GM19351 (cell line): ENCODE measurements at regions not wholly inside any gene's neighbourhood (a gene's known extent, or its start where the extent isn't known, plus 50 kb on each side); places are given as distances from the start of the nearest gene placed in this dataset.
"Not testable (repeated sequence)": the region's sequence is repeated elsewhere in the genome, so short reads cannot be mapped to it uniquely, and the experiment has no call there.

Experiments
- ATAC-seq: cut with Tn5 transposase; IDR thresholded peaks from one replicate; pipeline ENCODE4 v1.9.1; 2021; ENCODE audit warnings: mild to moderate bottlenecking, moderate library complexity; ENCODE audit not compliant: unreplicated experiment

DNA sequence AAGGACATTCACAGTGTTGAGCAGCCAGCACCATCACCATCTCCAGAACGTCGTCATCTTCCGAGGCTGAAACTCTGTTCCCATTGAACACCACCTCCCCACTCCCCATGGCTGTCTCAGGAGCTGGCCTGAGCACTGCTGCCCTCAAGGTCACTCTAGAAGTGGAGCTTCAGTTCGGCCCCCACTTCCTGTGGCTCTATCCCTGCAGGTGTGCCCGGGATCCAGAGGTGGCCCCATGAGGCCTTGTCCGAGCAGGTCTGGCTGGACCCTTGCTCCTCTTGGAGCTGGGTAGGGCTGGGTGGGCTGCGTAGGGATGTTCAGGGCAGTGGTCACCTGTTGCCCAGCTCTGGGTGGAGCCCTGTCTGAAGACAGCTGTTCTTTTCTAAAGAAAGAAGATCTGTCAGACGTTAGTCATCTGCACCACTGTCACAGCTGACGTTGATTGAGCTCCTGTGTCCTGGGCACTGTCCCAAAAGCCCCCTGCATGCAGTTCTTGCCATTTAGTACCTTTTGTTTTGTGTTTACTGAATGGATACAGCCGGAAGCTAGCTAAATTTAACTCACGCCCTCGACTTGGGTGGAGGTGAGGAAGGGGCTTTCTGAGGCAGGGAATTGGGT, 75.5 kb upstream of the CLDN5 start:
- no peak for ATAC-seq

DNA sequence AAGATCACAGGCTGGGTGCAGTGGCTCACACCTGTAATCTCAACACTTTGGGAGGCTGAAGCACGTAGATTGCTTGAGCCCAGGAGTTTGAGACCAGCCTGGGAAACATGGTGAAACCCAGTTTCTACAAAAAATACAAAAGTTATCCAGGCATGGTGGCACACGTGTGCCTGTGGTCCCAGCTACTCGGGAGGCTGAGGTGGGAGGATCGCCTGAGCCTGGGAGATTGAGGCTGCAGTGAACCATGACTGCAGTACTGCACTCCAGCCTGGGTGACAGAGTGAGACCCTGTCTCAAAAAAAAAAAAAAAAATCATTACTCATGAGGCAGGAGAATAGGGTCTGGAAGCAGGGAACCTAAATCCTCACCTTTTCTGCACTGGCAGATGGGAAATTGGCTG, 79.1 kb upstream of the CLDN5 start:
- not testable (repeated sequence) for ATAC-seq

DNA sequence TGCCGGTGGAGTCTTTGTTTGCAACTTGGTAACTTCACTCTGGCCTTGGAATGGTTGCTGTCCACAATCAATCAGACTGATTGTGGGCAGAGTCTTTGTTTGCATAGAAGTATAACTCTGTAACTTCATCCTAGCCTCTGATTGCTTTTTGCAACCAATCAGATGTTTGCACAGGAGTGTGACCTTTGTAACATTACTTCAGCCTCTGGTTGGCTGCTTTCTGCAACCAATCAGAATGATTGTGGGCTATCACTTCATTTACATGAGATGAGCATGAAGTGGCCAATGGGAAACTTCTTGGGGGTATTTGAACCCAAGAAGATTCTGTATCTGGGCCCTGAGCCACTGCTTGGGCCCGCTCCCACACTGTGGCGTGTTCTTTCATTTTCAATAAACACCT, 79.6 kb upstream of the CLDN5 start:
- no peak for ATAC-seq

DNA sequence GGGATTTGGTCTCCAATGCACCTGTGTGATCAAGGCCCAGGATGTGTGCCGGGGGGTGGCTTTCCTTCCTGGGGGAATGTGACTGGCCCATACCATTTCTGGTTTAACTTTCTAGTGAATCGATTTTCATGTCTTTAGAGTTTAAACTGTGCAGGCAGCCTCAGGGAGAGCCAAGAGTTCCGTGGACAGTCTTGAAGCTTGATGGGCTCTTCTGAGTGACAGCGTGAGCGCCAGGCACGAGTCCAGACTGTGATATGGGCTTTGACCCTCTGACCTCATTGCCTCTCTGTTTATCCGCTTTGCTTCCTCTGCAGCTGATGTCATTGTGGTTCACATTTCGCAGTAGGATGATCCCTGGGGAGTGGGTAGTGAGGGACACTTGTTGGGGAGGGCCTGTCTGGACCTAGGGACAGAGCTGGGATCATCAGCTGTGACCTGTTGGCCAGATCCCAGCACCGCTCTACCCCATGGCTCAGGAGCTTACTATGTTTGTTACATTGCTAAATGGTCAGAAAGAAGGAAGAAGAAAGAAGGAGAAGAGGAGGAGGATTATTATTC, 80.6 kb upstream of the CLDN5 start:
- ATAC-seq: no peak

DNA sequence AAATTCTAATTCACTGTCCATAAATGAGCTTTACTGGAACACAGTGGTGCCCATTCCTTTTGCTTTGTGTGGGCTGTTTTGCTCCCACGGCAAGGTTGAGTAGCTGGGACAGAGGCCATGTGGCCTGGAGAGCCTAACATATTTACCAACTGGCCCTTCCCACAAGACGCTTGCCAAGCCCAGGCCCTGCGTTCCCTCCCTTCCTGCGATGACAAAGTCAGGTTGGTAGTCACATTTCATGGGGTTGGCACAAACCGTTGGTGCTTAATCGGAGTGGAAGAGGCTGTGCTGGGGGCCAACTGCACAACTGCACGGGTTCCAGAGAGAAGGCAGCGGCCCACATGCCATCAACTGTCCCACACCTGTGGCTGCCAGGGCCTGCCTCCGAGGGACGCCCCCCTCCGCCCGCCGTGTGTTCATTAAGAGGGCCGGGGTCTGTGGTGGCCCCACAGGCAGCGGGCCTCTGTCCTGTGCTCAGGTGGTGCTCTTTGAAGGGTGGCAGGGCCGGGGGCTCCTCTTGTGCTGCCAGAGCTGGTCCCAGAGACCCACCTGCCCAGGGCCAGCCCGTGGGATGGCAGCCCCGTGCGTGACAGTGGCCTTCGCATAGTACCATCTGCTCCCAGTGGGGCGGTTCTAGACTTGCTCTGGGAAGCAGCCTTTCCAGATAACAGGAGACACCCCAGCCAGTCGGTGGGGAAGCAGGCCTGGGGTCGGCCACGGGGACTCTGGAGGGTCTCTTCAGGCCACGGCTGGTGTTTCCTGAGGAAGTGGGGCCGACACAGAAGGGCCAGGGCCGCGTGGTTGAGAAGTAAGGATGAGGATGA, 81.5 kb upstream of the CLDN5 start:
- no peak for ATAC-seq

DNA sequence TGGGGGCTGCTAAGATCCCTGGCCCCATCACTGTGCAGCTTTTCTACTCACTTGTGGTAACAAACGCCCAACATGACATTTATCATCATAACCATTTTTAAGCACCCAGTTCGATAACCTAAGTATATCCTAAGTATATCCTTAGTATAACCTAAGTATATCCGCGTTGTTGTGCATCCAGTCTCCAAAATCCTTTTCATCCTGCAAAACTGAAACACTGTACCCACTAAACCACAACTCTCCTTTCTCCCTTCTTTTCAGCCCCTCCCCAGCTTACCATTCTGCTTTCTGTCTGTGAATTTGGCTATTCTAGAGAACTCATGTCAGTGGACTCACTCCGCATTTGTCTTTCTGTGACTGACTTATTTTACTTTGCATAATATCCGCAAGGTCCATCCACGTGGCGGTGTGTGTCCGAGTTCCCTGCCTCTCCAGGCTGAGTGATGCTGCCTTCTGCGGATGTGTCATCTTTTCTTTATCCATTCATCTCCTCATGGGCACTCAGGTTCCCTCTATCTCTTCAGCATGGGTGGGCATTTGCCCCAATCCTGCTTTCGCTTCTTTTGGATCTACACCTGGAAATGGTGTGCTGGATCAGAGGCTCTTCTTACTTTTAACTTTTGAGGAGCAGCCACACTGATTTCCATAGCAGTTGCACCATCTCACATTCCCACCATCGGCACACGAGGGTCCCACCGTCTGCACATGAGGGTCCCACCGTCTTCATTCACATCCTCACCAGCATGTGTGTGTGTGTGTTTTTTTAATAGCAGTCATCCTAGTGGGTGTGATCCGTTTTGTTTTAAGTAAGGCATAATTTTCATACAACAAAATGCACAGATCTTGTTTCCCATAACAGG, 82.4 kb upstream of the CLDN5 start:
- ATAC-seq: no peak

DNA sequence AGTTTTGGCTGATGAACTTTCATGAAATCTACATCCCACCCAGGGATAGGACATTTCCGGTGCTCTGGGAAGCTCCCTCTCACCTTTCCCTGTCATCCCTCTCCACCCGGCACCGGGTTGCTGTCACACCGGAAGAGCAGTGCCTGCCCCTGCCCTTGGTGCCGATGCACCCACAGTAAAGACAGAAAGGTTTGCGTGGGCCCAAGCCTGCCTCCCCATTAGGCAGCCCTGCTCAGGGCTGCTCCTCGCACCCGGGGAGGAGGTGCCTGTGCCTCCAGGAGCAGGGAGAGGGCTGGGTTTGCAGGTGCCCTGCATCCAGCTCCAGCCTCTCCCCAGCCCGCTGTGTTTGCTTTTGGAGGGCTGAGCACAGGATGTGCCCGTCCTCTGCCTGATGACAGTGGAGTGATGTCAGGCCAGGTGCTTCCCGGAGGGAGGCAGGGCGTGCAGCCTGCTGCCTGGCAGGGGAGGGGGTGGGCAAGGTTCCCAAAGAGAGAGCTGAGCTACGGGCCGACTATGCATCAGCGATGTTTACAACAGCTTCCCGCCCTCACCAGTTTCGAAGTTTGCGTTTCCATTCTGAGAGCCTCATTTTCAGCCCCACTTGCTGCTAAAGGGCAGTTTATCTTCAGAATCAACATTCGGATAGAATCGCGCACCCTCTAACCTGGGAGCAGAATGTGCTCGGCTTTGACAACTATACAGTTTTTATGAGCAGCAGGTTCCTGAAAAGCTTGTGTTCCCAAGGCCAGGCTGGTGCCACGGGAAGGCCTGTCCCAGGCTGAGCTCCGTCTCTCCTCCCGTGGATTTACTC, 83.2 kb upstream of the CLDN5 start:
- no peak for ATAC-seq

DNA sequence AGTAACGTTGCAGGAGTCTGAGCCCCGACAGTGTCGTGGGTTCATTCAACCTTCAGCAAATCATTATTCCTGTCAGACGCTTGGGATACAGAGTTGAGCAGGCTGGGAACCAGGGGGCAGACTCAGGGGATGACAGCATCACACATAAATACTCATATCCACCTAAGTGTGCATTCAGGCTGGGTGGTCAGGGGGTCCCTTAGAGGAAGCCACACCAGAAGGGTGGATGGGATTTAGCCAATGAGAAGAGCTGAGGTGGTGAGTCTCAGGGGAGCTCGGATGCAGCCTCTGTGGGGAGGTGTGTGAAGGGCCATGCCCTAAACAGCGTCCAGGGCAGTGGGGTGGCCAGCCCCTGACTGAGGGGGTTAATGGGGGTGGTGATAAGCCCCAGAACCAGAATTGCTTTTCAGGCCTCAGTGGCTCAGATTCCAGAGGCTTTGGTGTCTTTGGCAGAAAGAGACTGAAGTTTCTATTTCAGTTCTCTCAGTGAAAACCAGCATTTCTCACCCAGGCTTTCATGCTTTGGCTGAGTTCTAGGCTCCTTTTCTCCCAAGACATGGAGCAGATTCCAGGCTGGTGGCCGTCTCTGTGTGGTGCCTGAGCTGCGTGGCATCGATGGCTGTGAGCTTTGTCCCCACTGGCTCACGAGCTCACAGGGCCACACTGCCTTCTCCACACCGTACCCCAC, 83.9 kb upstream of the CLDN5 start:
- no peak for ATAC-seq

DNA sequence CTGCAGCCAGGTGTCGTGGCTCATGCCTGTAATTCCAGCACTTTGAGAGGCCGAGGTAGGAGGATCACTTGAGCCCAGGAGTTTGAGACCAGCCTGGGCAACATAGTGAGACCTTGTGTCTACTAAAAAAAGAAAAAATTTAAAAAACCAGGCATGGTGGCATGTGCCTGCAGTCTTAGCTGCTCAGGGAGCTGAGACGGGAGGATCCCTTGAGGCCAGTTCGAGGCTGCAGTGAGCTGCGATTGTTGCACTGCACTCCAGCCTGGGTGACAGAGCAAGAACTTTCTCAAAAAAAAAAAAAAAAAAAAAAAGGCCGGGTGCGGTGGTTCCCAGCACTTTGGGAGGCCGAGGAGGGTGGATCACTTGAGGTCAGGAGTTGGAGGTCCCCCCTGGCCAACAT, 85.5 kb upstream of the CLDN5 start:
- ATAC-seq: not testable (repeated sequence)

DNA sequence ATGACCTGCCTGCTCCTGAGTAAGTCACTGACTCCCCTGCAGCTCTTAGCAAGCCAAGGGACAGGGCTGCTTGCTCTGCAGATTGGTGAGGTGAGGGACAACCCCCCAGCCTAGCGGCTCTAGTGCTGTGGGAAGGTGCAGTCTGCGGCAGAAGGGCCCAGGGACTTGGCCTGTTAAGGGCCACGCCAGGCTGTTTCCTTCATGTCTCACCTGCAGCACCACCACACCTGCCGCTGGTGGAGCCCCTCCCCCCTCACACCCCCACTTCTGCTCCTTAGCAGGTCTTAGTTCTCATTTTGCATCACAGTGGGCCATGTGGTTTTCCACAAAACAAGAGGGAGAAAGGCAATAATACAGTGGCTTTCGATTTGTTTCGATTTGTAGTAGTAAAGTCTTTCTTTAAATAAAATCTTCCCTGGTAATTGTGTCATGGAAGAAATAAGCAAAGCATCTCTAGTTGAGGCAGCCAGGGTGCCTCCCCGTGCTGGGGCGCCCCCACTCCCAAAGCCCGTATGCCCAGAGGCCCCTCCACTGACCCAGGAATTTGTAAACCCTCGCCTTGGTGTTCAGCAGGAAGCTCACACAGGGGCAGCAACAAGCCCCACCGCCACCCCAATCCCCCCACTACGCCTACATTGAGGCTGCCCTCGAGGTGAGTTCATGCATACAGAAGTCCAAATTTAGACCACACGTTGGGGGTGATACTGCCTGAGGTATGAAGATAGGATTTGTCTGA, 86.5 kb upstream of the CLDN5 start:
- no peak for ATAC-seq

DNA sequence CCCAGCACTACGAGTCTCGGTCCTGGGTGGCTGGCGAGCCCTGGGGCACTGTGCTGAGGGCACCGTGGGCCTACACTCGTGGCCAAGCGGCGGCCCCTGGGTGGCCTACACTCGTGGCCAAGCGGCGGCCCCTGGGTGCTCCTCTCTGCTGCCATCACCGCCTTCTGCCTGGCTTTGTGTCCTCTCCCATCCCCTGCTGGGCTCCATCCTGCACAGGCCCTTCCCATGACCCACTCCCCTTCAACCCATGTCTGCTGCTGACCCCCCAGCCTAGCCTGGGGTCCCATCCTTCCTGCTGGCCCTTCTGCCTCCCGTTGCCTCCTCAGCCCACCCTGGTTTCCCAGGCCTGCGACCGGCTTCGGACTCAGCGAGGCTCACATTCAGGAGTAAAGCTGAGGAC, 87.4 kb upstream of the CLDN5 start:
- ATAC-seq: no peak

DNA sequence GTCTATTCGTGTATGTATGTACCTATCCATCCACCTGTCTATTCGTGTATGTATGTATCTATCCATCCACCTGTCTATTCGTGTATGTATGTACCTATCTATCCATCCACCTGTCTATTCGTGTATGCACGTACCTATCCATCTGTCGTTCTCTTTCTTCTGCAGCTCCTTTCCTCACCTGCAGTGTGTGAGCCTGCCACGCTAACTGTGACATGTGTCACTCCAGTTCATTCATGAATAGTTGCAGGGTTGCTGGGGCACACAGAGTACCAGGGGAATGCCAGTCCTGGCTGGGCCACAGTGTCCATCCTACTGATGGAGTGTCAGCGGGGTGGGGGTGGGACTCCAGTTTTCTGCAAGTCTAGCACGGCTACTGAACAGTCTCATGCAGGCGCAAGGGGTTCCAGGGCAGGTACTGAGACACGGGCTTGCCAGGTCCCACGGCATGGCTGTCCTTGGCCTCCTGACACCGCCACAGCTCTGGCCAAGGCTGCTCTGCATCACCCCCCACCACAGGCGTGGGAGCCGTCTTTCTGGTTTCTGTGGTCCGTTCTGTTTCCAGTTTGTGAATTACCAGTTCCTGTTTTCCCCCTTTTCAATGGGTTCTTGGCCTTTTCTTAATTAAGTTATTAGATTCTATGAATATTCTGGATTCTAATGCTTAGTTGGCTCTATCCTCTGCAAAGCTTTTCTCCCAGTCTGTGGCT, 88.8 kb upstream of the CLDN5 start:
- ATAC-seq: no peak

DNA sequence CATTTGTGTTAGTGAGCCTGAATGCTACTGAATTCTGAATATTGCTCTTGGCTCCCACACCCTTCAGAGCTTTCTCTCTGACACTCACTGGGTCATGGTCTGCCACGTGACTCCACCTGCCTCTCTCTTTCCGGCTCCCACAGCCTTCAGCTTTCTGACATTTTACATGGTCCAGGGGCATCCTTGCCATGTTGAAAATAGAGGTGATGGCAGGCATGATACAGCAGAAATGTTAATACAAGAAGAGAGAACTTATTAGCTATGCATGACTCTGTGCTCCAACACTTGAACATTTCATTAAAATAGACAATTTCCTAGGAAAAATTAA, 90.3 kb upstream of the CLDN5 start:
- no peak for ATAC-seq

DNA sequence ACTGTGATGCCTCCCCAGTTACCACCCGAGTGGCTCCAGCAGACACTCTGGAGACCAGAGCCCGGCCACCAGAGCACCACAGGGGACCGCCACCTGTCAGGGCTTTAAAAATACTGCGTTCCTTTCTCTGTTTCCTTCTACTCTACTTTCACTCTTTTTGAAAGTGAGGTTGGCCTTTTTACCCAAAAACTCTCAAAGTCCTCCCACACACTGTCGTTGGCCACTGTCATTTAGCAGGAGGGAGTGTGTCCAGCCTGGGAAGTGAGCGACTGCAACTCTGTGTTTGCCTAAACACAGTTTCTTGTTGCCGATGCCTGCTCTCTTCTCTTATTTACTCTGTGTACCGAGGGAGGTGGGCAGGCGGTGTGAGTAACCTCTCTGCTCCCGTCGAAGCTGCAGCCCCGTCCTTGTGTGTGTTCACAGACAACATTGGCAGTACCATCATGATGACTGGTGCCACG, 90.8 kb upstream of the CLDN5 start:
- no peak for ATAC-seq

DNA sequence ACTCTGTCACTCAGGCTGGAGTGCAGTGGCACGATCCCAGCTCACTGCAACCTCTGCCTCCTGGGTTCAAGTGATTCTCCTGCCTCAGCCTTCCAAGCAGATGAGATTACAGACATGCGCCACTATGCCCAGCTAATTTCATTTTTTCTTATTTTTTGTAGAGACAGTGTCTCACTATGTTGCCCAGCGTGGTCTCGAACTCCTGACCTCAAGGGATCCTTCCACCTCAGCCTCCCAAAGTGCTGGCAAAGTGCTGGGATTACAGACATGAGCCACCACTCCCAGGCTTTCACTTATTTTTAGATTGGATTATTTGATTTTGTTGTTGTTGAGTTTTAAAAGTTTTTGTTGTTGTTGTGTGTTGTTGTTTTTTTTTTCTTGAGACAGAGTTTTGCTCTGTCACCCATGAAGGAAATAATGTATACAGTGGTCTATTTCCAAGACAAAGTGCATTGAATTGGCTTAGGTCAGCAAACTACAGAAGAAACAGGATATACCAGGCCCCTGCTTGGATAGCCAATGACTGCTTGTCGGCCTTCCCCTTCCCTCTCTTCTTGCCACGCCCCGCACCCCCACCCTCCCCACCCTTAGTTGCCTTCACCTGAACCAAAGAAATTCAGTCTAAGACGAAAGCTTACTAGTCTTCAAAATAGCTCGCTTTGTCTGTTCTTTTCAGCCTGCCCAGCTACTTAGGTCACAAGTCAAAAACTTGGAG, 91.8 kb upstream of the CLDN5 start:
- no peak for ATAC-seq

DNA sequence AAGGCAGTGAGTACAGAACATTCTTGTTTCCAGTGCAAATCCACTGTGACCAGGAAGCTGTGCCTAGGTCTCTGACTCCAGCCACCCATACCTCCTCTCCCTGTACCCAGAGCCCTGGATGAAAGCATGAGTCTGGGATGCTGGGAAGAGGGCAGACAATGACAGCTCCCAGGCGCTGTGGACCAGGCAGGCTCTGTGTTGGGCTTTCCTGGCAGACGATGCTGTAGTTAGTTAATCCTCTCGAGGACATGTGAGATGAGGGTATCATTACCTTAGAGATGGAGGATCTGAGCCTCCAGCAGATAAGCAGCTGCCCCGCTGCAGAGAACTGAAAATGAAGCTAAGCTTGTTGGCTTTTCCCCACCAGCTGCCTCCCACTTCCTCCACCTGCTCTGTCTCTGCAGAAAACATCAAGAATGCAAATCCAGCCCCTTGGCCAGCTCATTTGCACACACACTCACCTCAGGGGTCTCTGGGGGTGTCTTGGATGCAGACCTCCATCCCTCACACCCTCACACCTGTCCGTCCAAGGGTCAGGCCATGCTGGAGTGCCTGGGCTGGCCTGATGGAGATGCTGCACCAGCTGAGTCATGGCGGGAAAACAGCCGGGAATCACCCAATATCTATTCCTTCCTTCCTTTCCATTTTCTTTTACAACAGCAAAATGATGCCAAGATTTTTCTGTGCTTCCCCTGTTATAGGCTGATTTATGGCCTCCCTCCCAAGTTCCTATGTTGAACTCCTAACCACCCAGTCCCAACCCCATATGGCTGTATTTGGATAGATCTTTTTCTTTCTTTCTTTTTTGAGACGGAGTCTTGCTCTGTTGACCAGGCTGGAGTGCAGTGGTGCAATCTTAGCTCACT, 94.9 kb upstream of the SEPTIN5 start:
- ATAC-seq: no peak

DNA sequence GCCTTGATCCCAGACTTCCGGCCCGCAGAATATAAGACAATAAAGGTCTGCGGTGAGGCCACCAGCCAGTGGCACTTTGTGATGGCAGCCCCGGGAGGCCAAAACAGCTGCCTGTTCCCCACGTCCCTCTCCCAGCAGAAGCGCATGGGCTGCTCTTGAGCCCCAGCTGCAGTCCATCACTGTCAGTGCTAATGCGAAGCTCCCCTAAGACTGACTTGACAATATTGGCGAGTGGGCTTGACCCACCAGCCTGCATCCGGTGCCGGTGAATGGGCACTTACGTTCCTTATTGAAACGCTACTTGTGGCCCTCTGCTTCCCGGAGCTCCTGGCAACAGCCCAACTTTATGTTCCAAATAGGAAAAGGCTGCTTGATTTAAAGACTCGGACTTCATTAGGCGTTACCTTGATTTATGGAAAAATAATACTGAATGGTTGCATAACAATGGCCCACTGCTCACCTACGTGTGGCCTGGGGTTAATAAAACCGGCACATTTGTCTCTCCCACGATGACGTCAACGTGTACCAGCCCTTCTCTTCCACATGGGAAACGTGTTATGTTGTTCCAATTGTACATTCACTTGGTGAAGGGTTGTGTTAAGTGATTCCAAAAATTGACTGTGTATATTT, 93.4 kb upstream of the SEPTIN5 start:
- no peak for ATAC-seq
